CD4-positive, alpha-beta T cell (primary cell): ENCODE measurements at regions not wholly inside any gene's neighbourhood (a gene's known extent, or its start where the extent isn't known, plus 50 kb on each side); places are given as distances from the start of the nearest gene placed in this dataset.
"Not testable (repeated sequence)": the region's sequence is repeated elsewhere in the genome, so short reads cannot be mapped to it uniquely, and the experiment has no call there.

Source experiments
- ATAC-seq: fragments of 200-7000 bp; cut with Tn5 transposase; one replicate; pipeline ENCODE4 v1.10.0; 2022; ENCODE audit warnings: mild to moderate bottlenecking; ENCODE audit not compliant: poor library complexity
- CTCF ChIA-PET: fragments of 350-600 bp; sonication (Branson Sonifier 250); formaldehyde crosslinking; loops from one replicate; lab custom pipeline; 2021; ENCODE audit warnings: antibody characterized with exemption, inconsistent platforms; lab: Charles Lee
- POLR2A ChIA-PET: fragments of 350-600 bp; sonication (Branson Sonifier 250); formaldehyde crosslinking; loops from one replicate; lab custom pipeline; 2021; ENCODE audit warnings: antibody characterized with exemption, inconsistent platforms; lab: Charles Lee
- DNase-seq, 14 experiments: peaks; one replicate each; pipeline ENCODE4 v3.0.0-alpha.2; 2013 to 2020; ENCODE audit warnings: mixed read lengths in 2 of 14
- H3K27ac ChIP-seq, 2 donors: one replicate each; pipeline versions ENCODE4 v1.5.1 to v1.7.0; 2013; ENCODE audit warnings: low read length in 2 of 2, low read depth in 1 of 2, mild to moderate bottlenecking in 1 of 2
- H3K27me3 ChIP-seq, 2 experiments: 1 replicate in 1 of 2; 2 replicates in 1 of 2; pipeline versions ENCODE4 v1.6.1 to v1.7.0; 2013; ENCODE audit warnings: low read length in 2 of 2, control low read depth in 1 of 2, mild to moderate bottlenecking in 1 of 2, moderate library complexity in 1 of 2; ENCODE audit not compliant: insufficient read depth in 2 of 2, control insufficient read depth in 1 of 2
- H3K36me3 ChIP-seq: one replicate; pipeline ENCODE4 v1.6.1; 2013; ENCODE audit warnings: low read length, control low read depth; ENCODE audit not compliant: insufficient read depth
- H3K4me1 ChIP-seq: one replicate; pipeline ENCODE4 v1.6.1; 2013; ENCODE audit warnings: low read length, control low read depth; ENCODE audit not compliant: insufficient read depth
- H3K4me3 ChIP-seq: one replicate; pipeline ENCODE4 v1.5.1; 2013; ENCODE audit warnings: mild to moderate bottlenecking, low read length, moderate library complexity
- H3K9me3 ChIP-seq, 2 experiments: 1 replicate in 1 of 2; 2 replicates in 1 of 2; pipeline versions ENCODE4 v1.6.1 to v1.7.0; 2013; ENCODE audit warnings: low read length in 2 of 2, mild to moderate bottlenecking in 2 of 2, control low read depth in 1 of 2, moderate library complexity in 1 of 2; ENCODE audit not compliant: control insufficient read depth in 1 of 2, insufficient read depth in 1 of 2
- H3K27ac Mint-ChIP-seq: one replicate; pipeline ENCODE4 v1.8.0; 2020; ENCODE audit warnings: mixed read lengths
- H3K27me3 Mint-ChIP-seq: one replicate; pipeline ENCODE4 v1.8.0; 2021; ENCODE audit warnings: mixed read lengths
- H3K36me3 Mint-ChIP-seq: one replicate; pipeline ENCODE4 v1.8.0; 2021; ENCODE audit warnings: low read depth, mixed read lengths
- H3K4me1 Mint-ChIP-seq: one replicate; pipeline ENCODE4 v1.8.0; 2021; ENCODE audit warnings: low read depth, mixed read lengths
- H3K4me3 Mint-ChIP-seq: one replicate; pipeline ENCODE4 v1.8.0; 2020; ENCODE audit warnings: mild to moderate bottlenecking, mixed read lengths
- H3K9me3 Mint-ChIP-seq: one replicate; pipeline ENCODE4 v1.8.0; 2020; ENCODE audit warnings: mixed read lengths
- CTCF ChIP-seq: fragments of 200-600 bp; IDR thresholded peaks from one replicate; pipeline ENCODE4 v1.8.0; 2022; ENCODE audit warnings: antibody characterized with exemption, mild to moderate bottlenecking
- intact Hi-C, 2 experiments: fragments of 100-400 bp; cut with DNase I in 1 of 2; cut with micrococcal nuclease in 1 of 2; formaldehyde crosslinking; loops; one replicate each; pipeline versions ENCODE4 v1.15.1 to v1.9.0; 2023 to 2025; cut with DNase I, micrococcal nuclease

- intact Hi-C loops, result no loop called here
- no peaks in the 10 kb centered on the region for H3K36me3 ChIP-seq
- ChIA-PET CTCF (no interaction called here), POLR2A (no interaction called here)
- no peaks in the 10 kb centered on the region for H3K9me3 Mint-ChIP-seq
- no peaks in the 10 kb centered on the region for H3K4me1 Mint-ChIP-seq
- no peak overlapping the region for H3K4me3 Mint-ChIP-seq
- peaks cover 7% of the 10 kb centered on the region for H3K27me3 Mint-ChIP-seq
- no peak overlapping the region for H3K27ac ChIP-seq
- DNase-seq (no peak), ATAC-seq (no peak)
- no peak overlapping the region for H3K27ac Mint-ChIP-seq
- H3K4me3 ChIP-seq, result no peak overlapping the region
- H3K27me3 ChIP-seq, result no peaks in the 10 kb centered on the region
- no peak for TF ChIP-seq CTCF
- H3K9me3 ChIP-seq, result no peaks in the 10 kb centered on the region
- H3K4me1 ChIP-seq, result no peaks in the 10 kb centered on the region
- H3K36me3 Mint-ChIP-seq, result no peaks in the 10 kb centered on the region
Observed at GRCh38 chr3:26015752-26016151, 225.9 kb downstream of the OXSM start.

GRCh38 chr3:26018889-26019288 lies 229.0 kb downstream of the OXSM start:
- POLR2A ChIA-PET, result no interaction called here
- no peak overlapping the region for H3K4me3 Mint-ChIP-seq
- intact Hi-C loops, result no loop called here

GRCh38 chr3:26024206-26024605 lies 234.3 kb downstream of the OXSM start:
- H3K27ac Mint-ChIP-seq, H3K27me3 ChIP-seq, H3K4me3 Mint-ChIP-seq, H3K4me1 ChIP-seq, ATAC-seq, H3K4me1 Mint-ChIP-seq, H3K9me3 Mint-ChIP-seq, H3K36me3 ChIP-seq, H3K27ac ChIP-seq, H3K27me3 Mint-ChIP-seq, DNase-seq, H3K36me3 Mint-ChIP-seq, POLR2A ChIA-PET, H3K9me3 ChIP-seq, intact Hi-C loops, CTCF ChIA-PET, H3K4me3 ChIP-seq: not testable (repeated sequence)

More at GRCh38 chr3:26018889-26019288, 229.0 kb downstream of the OXSM start:
- no peak overlapping the region for H3K27ac ChIP-seq
- Mint-ChIP-seq H3K9me3 (peaks cover 2% of the 10 kb centered on the region), H3K36me3 (no peaks in the 10 kb centered on the region), H3K27ac (no peak overlapping the region), H3K27me3 (no peaks in the 10 kb centered on the region), H3K4me1 (no peaks in the 10 kb centered on the region)
- CTCF ChIA-PET, result no interaction called here
- no peaks in the 10 kb centered on the region for H3K4me1 ChIP-seq
- no peaks in the 10 kb centered on the region for H3K9me3 ChIP-seq
- no peak for TF ChIP-seq CTCF
- H3K4me3 ChIP-seq, result no peak overlapping the region
- H3K36me3 ChIP-seq, result no peaks in the 10 kb centered on the region
- no peak for ATAC-seq
- no peaks in the 10 kb centered on the region for H3K27me3 ChIP-seq
- DNase-seq, result no peak

- no peaks in the 10 kb centered on the region for H3K27me3 ChIP-seq
- TF ChIP-seq CTCF, result no peak
- Mint-ChIP-seq H3K4me3 (no peak overlapping the region), H3K27me3 (no peaks in the 10 kb centered on the region), H3K4me1 (no peaks in the 10 kb centered on the region), H3K36me3 (no peaks in the 10 kb centered on the region), H3K9me3 (peaks cover 6% of the 10 kb centered on the region), H3K27ac (no peak overlapping the region)
- DNase-seq (no peak), ATAC-seq (no peak)
- H3K36me3 ChIP-seq, result no peaks in the 10 kb centered on the region
- peaks cover 0 to 4% of the 10 kb centered on the region in 2 experiments for H3K9me3 ChIP-seq
- ChIA-PET CTCF (no interaction called here), POLR2A (no interaction called here)
- no peaks in the 10 kb centered on the region for H3K4me1 ChIP-seq
- H3K27ac ChIP-seq, result no peak overlapping the region
- no peak overlapping the region for H3K4me3 ChIP-seq
- intact Hi-C loops, result no loop called here
Observed at GRCh38 chr3:26029321-26029720, 239.4 kb downstream of the OXSM start.

- ATAC-seq, H3K27ac Mint-ChIP-seq, H3K4me1 ChIP-seq, H3K4me1 Mint-ChIP-seq, H3K27ac ChIP-seq, intact Hi-C loops, POLR2A ChIA-PET, DNase-seq, H3K36me3 ChIP-seq, H3K36me3 Mint-ChIP-seq, H3K9me3 ChIP-seq, CTCF ChIA-PET, H3K27me3 Mint-ChIP-seq, H3K4me3 Mint-ChIP-seq, H3K4me3 ChIP-seq, H3K27me3 ChIP-seq: not testable (repeated sequence)
- peaks cover 12% of the 10 kb centered on the region for H3K9me3 Mint-ChIP-seq
Observed at GRCh38 chr3:26042126-26042525, 252.2 kb downstream of the OXSM start.
